WTC11 (cell line): ENCODE measurements at regions not wholly inside any gene's neighbourhood (a gene's known extent, or its start where the extent isn't known, plus 50 kb on each side); places are given as distances from the start of the nearest gene placed in this dataset.

Experiments used
- ETV6 ChIP-seq: sonication (generic); formaldehyde crosslinking; IDR thresholded peaks from 2 replicates; pipeline ENCODE4 v1.8.1; 2022; ENCODE audit warnings: mild to moderate bottlenecking, missing genetic modification reagents
- GABPB1 ChIP-seq: sonication (generic); formaldehyde crosslinking; IDR thresholded peaks from 2 replicates; pipeline ENCODE4 v1.8.1; 2023; ENCODE audit warnings: mild to moderate bottlenecking, missing genetic modification reagents
- IRF2 ChIP-seq: sonication (generic); formaldehyde crosslinking; IDR thresholded peaks from 2 replicates; pipeline ENCODE4 v1.8.0; 2022; ENCODE audit warnings: low read depth, missing genetic modification reagents, borderline replicate concordance
- MAX ChIP-seq: sonication (generic); formaldehyde crosslinking; IDR thresholded peaks from 2 replicates; pipeline ENCODE4 v1.8.0; 2022; ENCODE audit warnings: mild to moderate bottlenecking, missing genetic modification reagents
- NFE2L1 ChIP-seq: sonication (generic); formaldehyde crosslinking; IDR thresholded peaks from 2 replicates; pipeline ENCODE4 v1.8.1; 2023; ENCODE audit warnings: missing genetic modification reagents
- PRDM15 ChIP-seq: sonication (generic); formaldehyde crosslinking; IDR thresholded peaks from 2 replicates; pipeline ENCODE4 v1.8.0; 2022; ENCODE audit warnings: missing genetic modification reagents
- TEAD4 ChIP-seq: sonication (generic); formaldehyde crosslinking; IDR thresholded peaks from 2 replicates; pipeline ENCODE4 v1.8.0; 2022; ENCODE audit warnings: mild to moderate bottlenecking, missing genetic modification reagents
- ZBTB43 ChIP-seq: sonication (generic); formaldehyde crosslinking; IDR thresholded peaks from 2 replicates; pipeline ENCODE4 v1.8.1; 2023; ENCODE audit warnings: mild to moderate bottlenecking, missing genetic modification reagents
- ZNF232 ChIP-seq: sonication (generic); formaldehyde crosslinking; IDR thresholded peaks from 2 replicates; pipeline ENCODE4 v1.8.0; 2022; ENCODE audit warnings: mild to moderate bottlenecking, missing genetic modification reagents
- ZNF416 ChIP-seq: fragments of 250-450 bp; sonication (Bioruptor Pico); IDR thresholded peaks from 2 replicates; pipeline ENCODE4 v1.9.0; 2021; ENCODE audit warnings: mild to moderate bottlenecking, inconsistent platforms
- TF ChIP-seq, protein P1 (sequence below): fragments of 200-600 bp; IDR thresholded peaks from 2 replicates; pipeline ENCODE4 v1.8.0; 2022; ENCODE audit warnings: antibody characterized with exemption
- TF ChIP-seq, protein P2 (sequence below): sonication (generic); formaldehyde crosslinking; IDR thresholded peaks from 2 replicates; pipeline ENCODE4 v1.8.1; 2023; ENCODE audit warnings: mild to moderate bottlenecking, missing genetic modification reagents
- TF ChIP-seq, protein P3 (sequence below): fragments of 250-450 bp; sonication (Bioruptor Pico); IDR thresholded peaks from 2 replicates; pipeline ENCODE4 v1.9.0; 2021; ENCODE audit warnings: mild to moderate bottlenecking
- TF ChIP-seq, protein P4 (sequence below): sonication (generic); formaldehyde crosslinking; IDR thresholded peaks from 2 replicates; pipeline ENCODE4 v1.8.1; 2022; ENCODE audit warnings: mild to moderate bottlenecking, moderate library complexity, missing genetic modification reagents

DNA sequence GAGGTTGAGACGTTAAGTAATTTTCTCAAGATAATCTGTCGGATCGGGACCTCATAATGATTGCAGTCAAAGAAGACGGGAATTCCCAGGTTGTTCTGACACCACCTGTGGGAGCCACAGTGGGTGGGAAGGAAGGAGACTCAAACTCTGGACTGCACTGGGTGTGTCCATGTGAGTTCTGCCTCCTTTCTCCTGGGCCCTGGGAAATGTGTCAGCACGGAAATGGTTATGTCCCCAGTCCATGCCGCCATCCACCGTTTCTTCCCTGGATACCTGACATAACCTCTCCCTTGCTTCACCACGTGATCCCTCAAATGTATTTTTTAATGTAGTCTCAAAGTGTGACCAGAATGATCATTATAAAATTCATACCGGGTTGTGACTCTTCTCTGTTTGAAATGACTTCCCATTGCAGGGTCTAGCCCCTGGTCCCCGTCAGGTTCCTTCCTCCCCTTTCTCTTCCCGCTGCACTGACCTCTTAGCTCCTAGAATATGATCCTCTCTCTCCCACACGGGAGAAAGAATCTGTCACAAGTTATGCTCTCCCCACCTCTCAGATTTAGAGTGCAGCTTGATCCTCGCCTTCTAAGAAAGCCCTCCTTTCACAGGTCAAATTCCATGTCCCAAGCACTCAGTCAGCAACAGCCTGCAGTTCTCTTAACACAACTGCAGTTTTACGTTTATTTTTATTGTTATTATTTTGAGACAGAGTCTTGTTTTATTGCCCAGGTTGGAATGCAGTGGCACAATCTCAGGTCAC, 820.0 kb upstream of the EEF2KMT start:
- TF ChIP-seq MAX (CRISPR knock-in tag) (no peak), TEAD4 (CRISPR knock-in tag) (no peak), NFE2L1 (CRISPR knock-in tag) (no peak), ZBTB43 (no peak), PRDM15 (CRISPR knock-in tag) (no peak), ZNF416 (CRISPR knock-in tag) (no peak), ETV6 (CRISPR knock-in tag) (no peak), IRF2 (CRISPR knock-in tag) (no peak), GABPB1 (no peak), ZNF232 (CRISPR knock-in tag) (no peak)
- TF ChIP-seq, protein P1, sequence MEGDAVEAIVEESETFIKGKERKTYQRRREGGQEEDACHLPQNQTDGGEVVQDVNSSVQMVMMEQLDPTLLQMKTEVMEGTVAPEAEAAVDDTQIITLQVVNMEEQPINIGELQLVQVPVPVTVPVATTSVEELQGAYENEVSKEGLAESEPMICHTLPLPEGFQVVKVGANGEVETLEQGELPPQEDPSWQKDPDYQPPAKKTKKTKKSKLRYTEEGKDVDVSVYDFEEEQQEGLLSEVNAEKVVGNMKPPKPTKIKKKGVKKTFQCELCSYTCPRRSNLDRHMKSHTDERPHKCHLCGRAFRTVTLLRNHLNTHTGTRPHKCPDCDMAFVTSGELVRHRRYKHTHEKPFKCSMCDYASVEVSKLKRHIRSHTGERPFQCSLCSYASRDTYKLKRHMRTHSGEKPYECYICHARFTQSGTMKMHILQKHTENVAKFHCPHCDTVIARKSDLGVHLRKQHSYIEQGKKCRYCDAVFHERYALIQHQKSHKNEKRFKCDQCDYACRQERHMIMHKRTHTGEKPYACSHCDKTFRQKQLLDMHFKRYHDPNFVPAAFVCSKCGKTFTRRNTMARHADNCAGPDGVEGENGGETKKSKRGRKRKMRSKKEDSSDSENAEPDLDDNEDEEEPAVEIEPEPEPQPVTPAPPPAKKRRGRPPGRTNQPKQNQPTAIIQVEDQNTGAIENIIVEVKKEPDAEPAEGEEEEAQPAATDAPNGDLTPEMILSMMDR: no peak
- TF ChIP-seq, protein P2, sequence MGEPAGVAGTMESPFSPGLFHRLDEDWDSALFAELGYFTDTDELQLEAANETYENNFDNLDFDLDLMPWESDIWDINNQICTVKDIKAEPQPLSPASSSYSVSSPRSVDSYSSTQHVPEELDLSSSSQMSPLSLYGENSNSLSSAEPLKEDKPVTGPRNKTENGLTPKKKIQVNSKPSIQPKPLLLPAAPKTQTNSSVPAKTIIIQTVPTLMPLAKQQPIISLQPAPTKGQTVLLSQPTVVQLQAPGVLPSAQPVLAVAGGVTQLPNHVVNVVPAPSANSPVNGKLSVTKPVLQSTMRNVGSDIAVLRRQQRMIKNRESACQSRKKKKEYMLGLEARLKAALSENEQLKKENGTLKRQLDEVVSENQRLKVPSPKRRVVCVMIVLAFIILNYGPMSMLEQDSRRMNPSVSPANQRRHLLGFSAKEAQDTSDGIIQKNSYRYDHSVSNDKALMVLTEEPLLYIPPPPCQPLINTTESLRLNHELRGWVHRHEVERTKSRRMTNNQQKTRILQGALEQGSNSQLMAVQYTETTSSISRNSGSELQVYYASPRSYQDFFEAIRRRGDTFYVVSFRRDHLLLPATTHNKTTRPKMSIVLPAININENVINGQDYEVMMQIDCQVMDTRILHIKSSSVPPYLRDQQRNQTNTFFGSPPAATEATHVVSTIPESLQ (CRISPR knock-in tag): no peak
- TF ChIP-seq, protein P3, sequence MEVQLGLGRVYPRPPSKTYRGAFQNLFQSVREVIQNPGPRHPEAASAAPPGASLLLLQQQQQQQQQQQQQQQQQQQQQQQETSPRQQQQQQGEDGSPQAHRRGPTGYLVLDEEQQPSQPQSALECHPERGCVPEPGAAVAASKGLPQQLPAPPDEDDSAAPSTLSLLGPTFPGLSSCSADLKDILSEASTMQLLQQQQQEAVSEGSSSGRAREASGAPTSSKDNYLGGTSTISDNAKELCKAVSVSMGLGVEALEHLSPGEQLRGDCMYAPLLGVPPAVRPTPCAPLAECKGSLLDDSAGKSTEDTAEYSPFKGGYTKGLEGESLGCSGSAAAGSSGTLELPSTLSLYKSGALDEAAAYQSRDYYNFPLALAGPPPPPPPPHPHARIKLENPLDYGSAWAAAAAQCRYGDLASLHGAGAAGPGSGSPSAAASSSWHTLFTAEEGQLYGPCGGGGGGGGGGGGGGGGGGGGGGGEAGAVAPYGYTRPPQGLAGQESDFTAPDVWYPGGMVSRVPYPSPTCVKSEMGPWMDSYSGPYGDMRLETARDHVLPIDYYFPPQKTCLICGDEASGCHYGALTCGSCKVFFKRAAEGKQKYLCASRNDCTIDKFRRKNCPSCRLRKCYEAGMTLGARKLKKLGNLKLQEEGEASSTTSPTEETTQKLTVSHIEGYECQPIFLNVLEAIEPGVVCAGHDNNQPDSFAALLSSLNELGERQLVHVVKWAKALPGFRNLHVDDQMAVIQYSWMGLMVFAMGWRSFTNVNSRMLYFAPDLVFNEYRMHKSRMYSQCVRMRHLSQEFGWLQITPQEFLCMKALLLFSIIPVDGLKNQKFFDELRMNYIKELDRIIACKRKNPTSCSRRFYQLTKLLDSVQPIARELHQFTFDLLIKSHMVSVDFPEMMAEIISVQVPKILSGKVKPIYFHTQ (CRISPR knock-in tag): no peak
- TF ChIP-seq, protein P4, sequence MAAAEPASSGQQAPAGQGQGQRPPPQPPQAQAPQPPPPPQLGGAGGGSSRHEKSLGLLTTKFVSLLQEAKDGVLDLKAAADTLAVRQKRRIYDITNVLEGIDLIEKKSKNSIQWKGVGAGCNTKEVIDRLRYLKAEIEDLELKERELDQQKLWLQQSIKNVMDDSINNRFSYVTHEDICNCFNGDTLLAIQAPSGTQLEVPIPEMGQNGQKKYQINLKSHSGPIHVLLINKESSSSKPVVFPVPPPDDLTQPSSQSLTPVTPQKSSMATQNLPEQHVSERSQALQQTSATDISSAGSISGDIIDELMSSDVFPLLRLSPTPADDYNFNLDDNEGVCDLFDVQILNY: no peak
